Chondrocyte (in vitro differentiated cells): ENCODE measurements at regions not wholly inside any gene's neighbourhood (a gene's known extent, or its start where the extent isn't known, plus 50 kb on each side); places are given as distances from the start of the nearest gene placed in this dataset.

Experiments used
- DNase-seq: peaks from one replicate; pipeline ENCODE4 v3.0.0; 2021; ENCODE audit warnings: mixed read lengths, low spot score
- H3K27ac Mint-ChIP-seq: one replicate; pipeline ENCODE4 v1.8.0; 2021; ENCODE audit warnings: mild to moderate bottlenecking, moderate library complexity, mixed read lengths; ENCODE audit not compliant: unreplicated experiment
- H3K27me3 Mint-ChIP-seq: 2 replicates; pipeline ENCODE4 v1.8.0; 2021; ENCODE audit warnings: low read depth, mixed read lengths
- H3K36me3 Mint-ChIP-seq: 2 replicates; pipeline ENCODE4 v1.8.0; 2021; ENCODE audit warnings: low read depth, mixed read lengths
- H3K4me1 Mint-ChIP-seq: 2 replicates; pipeline ENCODE4 v1.8.0; 2021; ENCODE audit warnings: low read depth, mild to moderate bottlenecking, mixed read lengths
- H3K4me3 Mint-ChIP-seq: one replicate; pipeline ENCODE4 v1.8.0; 2021; ENCODE audit warnings: mild to moderate bottlenecking, moderate library complexity, mixed read lengths; ENCODE audit not compliant: unreplicated experiment
- H3K9me3 Mint-ChIP-seq: 2 replicates; pipeline ENCODE4 v1.8.0; 2021; ENCODE audit warnings: low read depth, mixed read lengths
- TF ChIP-seq, protein P1 (sequence below): fragments of 200-600 bp; sonication (generic); IDR thresholded peaks from 2 replicates; pipeline ENCODE4 v1.5.0; 2021; ENCODE audit warnings: antibody characterized with exemption, mild to moderate bottlenecking, moderate library complexity

DNA sequence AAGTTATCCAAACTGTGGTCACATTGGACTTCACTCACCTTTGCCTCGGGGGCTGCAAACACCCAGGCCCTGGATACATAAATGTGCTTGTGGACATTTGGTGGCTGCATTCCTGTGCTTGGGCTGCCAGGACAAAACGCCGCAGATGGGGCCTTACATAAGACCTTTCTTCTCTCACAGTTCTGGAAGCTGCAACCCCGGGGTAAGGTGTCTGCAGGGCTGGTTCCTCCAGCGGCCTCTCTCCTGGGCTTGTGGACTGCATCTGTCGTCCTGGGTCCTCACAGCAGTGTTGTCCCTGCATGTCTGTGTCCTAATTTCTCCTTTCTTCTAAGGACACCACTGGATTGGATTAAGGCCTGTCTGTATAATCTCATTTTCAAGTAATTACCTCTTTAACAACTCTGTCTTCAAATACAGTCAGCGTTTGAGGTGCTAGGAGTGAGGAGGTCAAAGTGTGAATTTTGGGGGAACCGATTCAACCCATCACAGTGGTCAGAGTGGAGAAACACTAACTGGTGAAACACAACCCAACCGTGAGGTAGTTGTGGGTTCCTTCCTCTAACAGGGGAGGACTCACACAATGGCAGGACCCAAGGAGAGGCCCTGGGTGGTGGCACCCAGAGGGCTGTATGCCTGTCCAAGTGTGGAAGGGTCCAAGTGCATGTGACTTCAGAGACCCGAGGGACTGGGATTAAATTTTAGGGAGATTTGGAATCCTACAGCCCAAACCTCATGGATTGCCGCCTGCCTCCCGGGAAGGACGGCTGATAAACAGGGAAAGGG, 415.6 kb downstream of the IRX2 start:
- H3K27me3 Mint-ChIP-seq = no peaks in the 10 kb centered on the region
- DNase-seq = no peak
- H3K4me3 Mint-ChIP-seq = no peak overlapping the region
- TF ChIP-seq, protein P1, sequence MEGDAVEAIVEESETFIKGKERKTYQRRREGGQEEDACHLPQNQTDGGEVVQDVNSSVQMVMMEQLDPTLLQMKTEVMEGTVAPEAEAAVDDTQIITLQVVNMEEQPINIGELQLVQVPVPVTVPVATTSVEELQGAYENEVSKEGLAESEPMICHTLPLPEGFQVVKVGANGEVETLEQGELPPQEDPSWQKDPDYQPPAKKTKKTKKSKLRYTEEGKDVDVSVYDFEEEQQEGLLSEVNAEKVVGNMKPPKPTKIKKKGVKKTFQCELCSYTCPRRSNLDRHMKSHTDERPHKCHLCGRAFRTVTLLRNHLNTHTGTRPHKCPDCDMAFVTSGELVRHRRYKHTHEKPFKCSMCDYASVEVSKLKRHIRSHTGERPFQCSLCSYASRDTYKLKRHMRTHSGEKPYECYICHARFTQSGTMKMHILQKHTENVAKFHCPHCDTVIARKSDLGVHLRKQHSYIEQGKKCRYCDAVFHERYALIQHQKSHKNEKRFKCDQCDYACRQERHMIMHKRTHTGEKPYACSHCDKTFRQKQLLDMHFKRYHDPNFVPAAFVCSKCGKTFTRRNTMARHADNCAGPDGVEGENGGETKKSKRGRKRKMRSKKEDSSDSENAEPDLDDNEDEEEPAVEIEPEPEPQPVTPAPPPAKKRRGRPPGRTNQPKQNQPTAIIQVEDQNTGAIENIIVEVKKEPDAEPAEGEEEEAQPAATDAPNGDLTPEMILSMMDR = no peak
- no peak overlapping the region for H3K27ac Mint-ChIP-seq
- no peaks in the 10 kb centered on the region for H3K36me3 Mint-ChIP-seq
- peaks cover 3% of the 10 kb centered on the region for H3K9me3 Mint-ChIP-seq
- H3K4me1 Mint-ChIP-seq = no peaks in the 10 kb centered on the region

DNA sequence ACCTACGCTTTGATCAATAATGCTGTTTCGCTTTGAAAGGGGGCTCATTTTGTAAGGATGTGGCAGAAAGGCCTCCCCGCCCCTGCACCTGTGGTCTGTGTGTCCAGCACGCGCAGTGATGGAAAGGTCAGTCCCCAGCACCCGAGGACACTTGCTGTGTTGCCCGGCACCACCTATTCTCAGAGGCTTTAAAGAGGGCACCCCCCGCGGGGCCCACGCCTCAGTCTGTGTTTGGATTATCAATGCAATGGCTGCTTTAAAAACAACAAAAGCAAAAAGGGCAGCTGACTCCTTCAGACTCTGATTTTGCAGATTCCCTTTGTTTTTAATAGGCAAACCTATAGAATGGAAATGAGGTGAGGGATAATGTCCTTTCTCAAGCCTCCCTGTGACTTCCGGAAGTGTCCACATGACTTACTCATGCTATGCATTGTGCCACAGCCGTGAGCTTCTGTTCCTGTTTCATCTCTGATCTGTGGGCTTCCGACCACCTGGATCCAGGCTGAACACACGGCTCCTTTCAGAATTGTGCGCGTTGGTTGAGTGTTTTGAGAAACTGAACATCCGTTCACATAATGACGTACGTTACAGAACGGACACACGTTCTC, 416.2 kb downstream of the IRX2 start:
- no peak overlapping the region for H3K4me3 Mint-ChIP-seq
- H3K27ac Mint-ChIP-seq = no peak overlapping the region
- no peak for DNase-seq
- peaks cover 3% of the 10 kb centered on the region for H3K9me3 Mint-ChIP-seq
- no peaks in the 10 kb centered on the region for H3K36me3 Mint-ChIP-seq
- H3K27me3 Mint-ChIP-seq = no peaks in the 10 kb centered on the region
- H3K4me1 Mint-ChIP-seq = no peaks in the 10 kb centered on the region
- TF ChIP-seq, protein P1 = no peak

DNA sequence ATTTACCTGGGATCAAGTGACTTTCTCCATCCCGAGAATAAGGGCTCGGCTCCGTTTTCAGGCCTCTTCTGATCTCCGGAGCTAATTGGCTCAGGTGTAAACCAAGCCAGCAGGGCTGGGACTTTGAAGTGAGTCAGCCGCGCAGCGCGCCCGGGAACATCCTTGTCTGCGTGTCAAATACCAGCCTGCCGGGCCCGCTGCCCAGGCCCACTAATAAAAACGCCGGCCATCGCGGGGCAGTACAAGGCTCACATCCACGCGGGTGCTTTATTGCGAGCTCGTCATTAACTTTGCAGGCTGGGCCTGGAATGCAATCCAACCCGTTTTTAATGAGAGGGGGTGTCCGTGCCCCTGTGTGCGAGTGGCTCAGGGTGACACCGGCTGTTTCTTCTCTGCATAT, 416.8 kb downstream of the IRX2 start:
- Mint-ChIP-seq H3K4me3 (no peak overlapping the region), H3K27me3 (no peaks in the 10 kb centered on the region), H3K9me3 (peaks cover 3% of the 10 kb centered on the region), H3K36me3 (no peaks in the 10 kb centered on the region), H3K27ac (no peak overlapping the region), H3K4me1 (no peaks in the 10 kb centered on the region)
- TF ChIP-seq, protein P1 = no peak
- no peak for DNase-seq

DNA sequence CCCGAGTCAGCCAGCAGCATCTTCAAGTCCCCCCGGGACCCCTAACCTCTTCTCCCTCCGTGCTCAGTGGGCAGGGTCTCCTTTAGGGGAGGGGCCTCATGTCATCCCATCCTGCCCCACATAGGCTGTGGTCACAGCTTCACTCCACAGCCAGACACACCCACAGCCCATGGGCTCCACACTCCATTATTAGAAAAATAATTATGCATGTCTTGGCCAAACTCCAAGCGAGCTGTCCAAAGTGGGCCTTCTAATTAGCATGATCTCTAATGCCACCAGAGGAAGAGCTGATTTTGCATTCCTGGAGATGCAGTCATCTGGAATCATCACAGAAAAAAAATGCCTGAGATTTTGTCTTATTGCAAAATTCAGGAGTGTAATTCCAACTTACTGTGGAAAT, 418.2 kb downstream of the IRX2 start:
- no peak overlapping the region for H3K27ac Mint-ChIP-seq
- H3K9me3 Mint-ChIP-seq = peaks cover 3% of the 10 kb centered on the region
- TF ChIP-seq, protein P1 = no peak
- no peaks in the 10 kb centered on the region for H3K4me1 Mint-ChIP-seq
- H3K36me3 Mint-ChIP-seq = no peaks in the 10 kb centered on the region
- no peak overlapping the region for H3K4me3 Mint-ChIP-seq
- DNase-seq = no peak
- H3K27me3 Mint-ChIP-seq = no peaks in the 10 kb centered on the region

DNA sequence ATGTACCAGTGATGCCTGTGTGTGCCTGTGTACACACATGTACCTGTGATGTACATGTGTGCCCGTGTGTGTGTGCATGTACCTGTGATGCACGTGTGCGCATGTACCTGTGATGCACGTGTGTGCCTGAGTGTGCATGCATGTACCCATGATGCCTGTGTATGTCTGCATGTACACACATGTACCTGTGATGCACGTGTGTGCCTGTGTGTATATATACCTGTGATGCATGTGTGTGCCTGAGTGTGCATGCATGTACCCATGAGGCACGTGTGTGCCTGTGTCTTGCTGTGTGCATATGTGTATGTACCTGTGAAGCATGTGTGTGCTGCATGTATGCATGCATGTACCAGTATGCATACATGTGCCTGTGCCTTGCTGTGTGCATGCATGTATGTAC, 419.0 kb downstream of the IRX2 start:
- DNase-seq = no peak
- H3K4me1 Mint-ChIP-seq = no peaks in the 10 kb centered on the region
- no peak overlapping the region for H3K27ac Mint-ChIP-seq
- H3K36me3 Mint-ChIP-seq = no peaks in the 10 kb centered on the region
- H3K27me3 Mint-ChIP-seq = no peaks in the 10 kb centered on the region
- peaks cover 3% of the 10 kb centered on the region for H3K9me3 Mint-ChIP-seq
- H3K4me3 Mint-ChIP-seq = no peak overlapping the region
- TF ChIP-seq, protein P1 = no peak
